ENCODE measurements at regions not wholly inside any gene's neighbourhood (a gene's known extent, or its start where the extent isn't known, plus 50 kb on each side); places are given as distances from the start of the nearest gene placed in this dataset.

DNA sequence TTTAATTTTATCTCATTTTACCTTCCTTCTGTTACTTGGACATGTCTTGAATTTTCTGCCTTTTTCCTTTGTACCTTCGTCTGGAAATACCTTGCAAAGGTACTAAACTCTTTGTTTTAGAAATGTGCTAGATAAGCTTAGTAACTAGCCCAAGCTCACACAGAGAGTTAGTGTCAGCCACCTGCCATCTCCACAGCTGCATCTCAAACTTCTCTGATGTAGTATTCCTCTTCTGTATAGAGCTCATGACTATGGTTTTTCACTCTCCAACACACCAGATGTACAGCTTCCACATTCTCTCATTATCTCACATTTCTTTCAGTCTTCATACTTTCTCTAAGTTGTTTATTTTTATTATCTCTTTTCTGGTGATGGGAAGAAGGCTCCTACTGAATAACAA, 516.6 kb upstream of the ROBO2 start:
- Histone ChIP-seq H3K9me3 (no peaks in the 10 kb centered on the region), H3F3A (replicated peaks; ENCODE audit: insufficient read depth) (no peaks in the 10 kb centered on the region), H3K4me2 (no peak overlapping the region), H3K4me1 (ENCODE audit: control insufficient read depth in 1 of 2, insufficient read depth in 2 of 2, low read depth in 1 of 2, low read length in 1 of 2) (no peaks in the 10 kb centered on the region; a peak in 1 of 4 replicates), H3K36me3 (replicated peaks in 1 of 2; ENCODE audit: control insufficient read depth in 1 of 2, insufficient read depth in 2 of 2, low read length in 1 of 2) (no peaks in the 10 kb centered on the region), H3K79me2 (ENCODE audit: insufficient read depth) (no peaks in the 10 kb centered on the region), H4K20me1 (ENCODE audit: insufficient read depth) (no peaks in the 10 kb centered on the region), H3K27me3 (ENCODE audit: insufficient read depth) (no peaks in the 10 kb centered on the region), H3K4me3 (ENCODE audit: low read depth in 2 of 2, low read length in 1 of 2) (no peak overlapping the region), H3K9me2 (no peaks in the 10 kb centered on the region), H3K9ac (no peak overlapping the region), H2AFZ (ENCODE audit: low read depth) (no peak overlapping the region), H3K27ac (ENCODE audit: low read depth in 2 of 2, low read length in 1 of 2) (no peak overlapping the region)
- POLR2A ChIA-PET, result no interaction called here
- TF ChIP-seq, protein P1, sequence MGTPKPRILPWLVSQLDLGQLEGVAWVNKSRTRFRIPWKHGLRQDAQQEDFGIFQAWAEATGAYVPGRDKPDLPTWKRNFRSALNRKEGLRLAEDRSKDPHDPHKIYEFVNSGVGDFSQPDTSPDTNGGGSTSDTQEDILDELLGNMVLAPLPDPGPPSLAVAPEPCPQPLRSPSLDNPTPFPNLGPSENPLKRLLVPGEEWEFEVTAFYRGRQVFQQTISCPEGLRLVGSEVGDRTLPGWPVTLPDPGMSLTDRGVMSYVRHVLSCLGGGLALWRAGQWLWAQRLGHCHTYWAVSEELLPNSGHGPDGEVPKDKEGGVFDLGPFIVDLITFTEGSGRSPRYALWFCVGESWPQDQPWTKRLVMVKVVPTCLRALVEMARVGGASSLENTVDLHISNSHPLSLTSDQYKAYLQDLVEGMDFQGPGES (IDR thresholded peaks at IDR 0.05; ENCODE audit: low read depth, low read length), result no peak
- no peak for TF ChIP-seq FOXM1 (IDR thresholded peaks at IDR 0.05; ENCODE audit: low read depth)
- TF ChIP-seq, protein P2, sequence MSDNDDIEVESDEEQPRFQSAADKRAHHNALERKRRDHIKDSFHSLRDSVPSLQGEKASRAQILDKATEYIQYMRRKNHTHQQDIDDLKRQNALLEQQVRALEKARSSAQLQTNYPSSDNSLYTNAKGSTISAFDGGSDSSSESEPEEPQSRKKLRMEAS (IDR thresholded peaks at IDR 0.05; ENCODE audit: low read depth), result no peak
- no peak for TF ChIP-seq FOSL2 (IDR thresholded peaks at IDR 0.05; ENCODE audit: borderline replicate concordance, low read depth)
- TF ChIP-seq GATA2 (CRISPR knock-in tag; IDR thresholded peaks at IDR 0.05), result no peak
- no peak for TF ChIP-seq NFIC (IDR thresholded peaks at IDR 0.05; ENCODE audit: borderline replicate concordance)
- no peak for TF ChIP-seq RAD21 (IDR thresholded peaks at IDR 0.05; ENCODE audit: low read length)
- TF ChIP-seq FOXJ3 (CRISPR knock-in tag; IDR thresholded peaks at IDR 0.05), result no peak
- no peak for TF ChIP-seq EZH2phosphoT487 (IDR thresholded peaks at IDR 0.05; ENCODE audit: borderline replicate concordance, low read depth)
- TF ChIP-seq, protein P3, sequence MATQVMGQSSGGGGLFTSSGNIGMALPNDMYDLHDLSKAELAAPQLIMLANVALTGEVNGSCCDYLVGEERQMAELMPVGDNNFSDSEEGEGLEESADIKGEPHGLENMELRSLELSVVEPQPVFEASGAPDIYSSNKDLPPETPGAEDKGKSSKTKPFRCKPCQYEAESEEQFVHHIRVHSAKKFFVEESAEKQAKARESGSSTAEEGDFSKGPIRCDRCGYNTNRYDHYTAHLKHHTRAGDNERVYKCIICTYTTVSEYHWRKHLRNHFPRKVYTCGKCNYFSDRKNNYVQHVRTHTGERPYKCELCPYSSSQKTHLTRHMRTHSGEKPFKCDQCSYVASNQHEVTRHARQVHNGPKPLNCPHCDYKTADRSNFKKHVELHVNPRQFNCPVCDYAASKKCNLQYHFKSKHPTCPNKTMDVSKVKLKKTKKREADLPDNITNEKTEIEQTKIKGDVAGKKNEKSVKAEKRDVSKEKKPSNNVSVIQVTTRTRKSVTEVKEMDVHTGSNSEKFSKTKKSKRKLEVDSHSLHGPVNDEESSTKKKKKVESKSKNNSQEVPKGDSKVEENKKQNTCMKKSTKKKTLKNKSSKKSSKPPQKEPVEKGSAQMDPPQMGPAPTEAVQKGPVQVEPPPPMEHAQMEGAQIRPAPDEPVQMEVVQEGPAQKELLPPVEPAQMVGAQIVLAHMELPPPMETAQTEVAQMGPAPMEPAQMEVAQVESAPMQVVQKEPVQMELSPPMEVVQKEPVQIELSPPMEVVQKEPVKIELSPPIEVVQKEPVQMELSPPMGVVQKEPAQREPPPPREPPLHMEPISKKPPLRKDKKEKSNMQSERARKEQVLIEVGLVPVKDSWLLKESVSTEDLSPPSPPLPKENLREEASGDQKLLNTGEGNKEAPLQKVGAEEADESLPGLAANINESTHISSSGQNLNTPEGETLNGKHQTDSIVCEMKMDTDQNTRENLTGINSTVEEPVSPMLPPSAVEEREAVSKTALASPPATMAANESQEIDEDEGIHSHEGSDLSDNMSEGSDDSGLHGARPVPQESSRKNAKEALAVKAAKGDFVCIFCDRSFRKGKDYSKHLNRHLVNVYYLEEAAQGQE (IDR thresholded peaks at IDR 0.05; ENCODE audit: low read depth, low read length), result no peak
- WGBS (ENCODE audit: low lambda C conversion rate), result 8% methylated on average over 1 of the region's 1 CpG
- CTCF ChIA-PET, result interaction anchor here (1.2 kb wide), 1 partner anchor 189 kb away, joined by 5 read pairs; no protein-coding TSS in a partner anchor
- no peak for DNase-seq

DNA sequence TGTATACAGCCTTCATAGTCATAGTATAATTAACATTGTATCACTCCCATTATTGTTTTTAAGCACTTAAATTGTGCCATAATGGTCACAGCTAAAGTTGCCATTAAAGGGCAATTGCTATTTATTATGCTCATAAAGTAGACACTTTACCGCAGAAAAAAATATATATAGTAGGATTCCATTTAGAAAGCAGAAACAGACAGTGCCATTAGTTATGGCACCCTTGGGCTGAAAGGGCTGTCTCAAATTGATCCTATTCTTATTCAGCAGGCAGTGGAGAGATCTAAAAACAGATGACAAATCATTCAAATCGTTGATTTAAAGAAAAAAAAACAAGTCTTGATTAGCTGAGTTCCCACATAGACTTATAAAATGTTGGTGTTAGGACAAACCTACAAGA, 514.2 kb upstream of the ROBO2 start:
- H3K4me2 ChIP-seq, result no peak overlapping the region
- ChIA-PET CTCF (interaction anchor here (0.9 kb wide), 1 partner anchor 14 kb away, joined by 3 read pairs; no protein-coding TSS in a partner anchor), POLR2A (no interaction called here)
- H3K9ac ChIP-seq, result no peak overlapping the region
- no peaks in the 10 kb centered on the region; a peak in 1 of 4 replicates for H3K4me1 ChIP-seq (ENCODE audit: control insufficient read depth in 1 of 2, insufficient read depth in 2 of 2, low read depth in 1 of 2, low read length in 1 of 2)
- WGBS (ENCODE audit: low lambda C conversion rate), result 45% methylated on average over 2 of the region's 2 CpGs
- H4K20me1 ChIP-seq (ENCODE audit: insufficient read depth), result no peaks in the 10 kb centered on the region
- H3K36me3 ChIP-seq (replicated peaks in 1 of 2; ENCODE audit: control insufficient read depth in 1 of 2, insufficient read depth in 2 of 2, low read length in 1 of 2), result no peaks in the 10 kb centered on the region
- H3K4me3 ChIP-seq (ENCODE audit: low read depth in 2 of 2, low read length in 1 of 2), result no peak overlapping the region
- no peak overlapping the region for H2AFZ ChIP-seq (ENCODE audit: low read depth)
- no peaks in the 10 kb centered on the region for H3K79me2 ChIP-seq (ENCODE audit: insufficient read depth)
- peak overlapping the region in 1 of 2 experiments; percentile 55; a peak in 2 of 4 replicates for H3K27ac ChIP-seq (ENCODE audit: low read depth in 2 of 2, low read length in 1 of 2)
- no peak for DNase-seq
- no peaks in the 10 kb centered on the region for H3K9me2 ChIP-seq
- H3K9me3 ChIP-seq, result no peaks in the 10 kb centered on the region
- H3F3A ChIP-seq (replicated peaks; ENCODE audit: insufficient read depth), result no peaks in the 10 kb centered on the region
- no peaks in the 10 kb centered on the region for H3K27me3 ChIP-seq (ENCODE audit: insufficient read depth)
- TF ChIP-seq, protein P4, sequence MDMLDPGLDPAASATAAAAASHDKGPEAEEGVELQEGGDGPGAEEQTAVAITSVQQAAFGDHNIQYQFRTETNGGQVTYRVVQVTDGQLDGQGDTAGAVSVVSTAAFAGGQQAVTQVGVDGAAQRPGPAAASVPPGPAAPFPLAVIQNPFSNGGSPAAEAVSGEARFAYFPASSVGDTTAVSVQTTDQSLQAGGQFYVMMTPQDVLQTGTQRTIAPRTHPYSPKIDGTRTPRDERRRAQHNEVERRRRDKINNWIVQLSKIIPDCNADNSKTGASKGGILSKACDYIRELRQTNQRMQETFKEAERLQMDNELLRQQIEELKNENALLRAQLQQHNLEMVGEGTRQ (IDR thresholded peaks at IDR 0.05; ENCODE audit: borderline replicate concordance, low read depth, low read length), result no peak
- TF ChIP-seq, protein P5, sequence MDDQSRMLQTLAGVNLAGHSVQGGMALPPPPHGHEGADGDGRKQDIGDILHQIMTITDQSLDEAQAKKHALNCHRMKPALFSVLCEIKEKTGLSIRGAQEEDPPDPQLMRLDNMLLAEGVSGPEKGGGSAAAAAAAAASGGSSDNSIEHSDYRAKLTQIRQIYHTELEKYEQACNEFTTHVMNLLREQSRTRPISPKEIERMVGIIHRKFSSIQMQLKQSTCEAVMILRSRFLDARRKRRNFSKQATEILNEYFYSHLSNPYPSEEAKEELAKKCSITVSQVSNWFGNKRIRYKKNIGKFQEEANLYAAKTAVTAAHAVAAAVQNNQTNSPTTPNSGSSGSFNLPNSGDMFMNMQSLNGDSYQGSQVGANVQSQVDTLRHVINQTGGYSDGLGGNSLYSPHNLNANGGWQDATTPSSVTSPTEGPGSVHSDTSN (IDR thresholded peaks at IDR 0.05), result no peak
- TF ChIP-seq MEF2A (IDR thresholded peaks at IDR 0.05; ENCODE audit: borderline replicate concordance, low read depth) (no peak), NFIC (IDR thresholded peaks at IDR 0.05; ENCODE audit: borderline replicate concordance) (no peak), SMC3 (IDR thresholded peaks at IDR 0.05; ENCODE audit: low read depth, low read length) (no peak), ELF1 (IDR thresholded peaks at IDR 0.05) (no peak), GABPA (IDR thresholded peaks at IDR 0.05; ENCODE audit: low read depth) (no peak), TCF12 (IDR thresholded peaks at IDR 0.05) (no peak), SIN3A (IDR thresholded peaks at IDR 0.05; ENCODE audit: borderline replicate concordance, low read depth, low read length) (no peak), RXRA (IDR thresholded peaks at IDR 0.05; ENCODE audit: borderline replicate concordance, low read depth) (no peak)
- TF ChIP-seq, protein P2 (IDR thresholded peaks at IDR 0.05; ENCODE audit: low read depth), result no peak
